ENCODE measurements at regions not wholly inside any gene's neighbourhood (a gene's known extent, or its start where the extent isn't known, plus 50 kb on each side); places are given as distances from the start of the nearest gene placed in this dataset.
"Not testable (repeated sequence)": the region's sequence is repeated elsewhere in the genome, so short reads cannot be mapped to it uniquely, and the experiment has no call there.

DNA sequence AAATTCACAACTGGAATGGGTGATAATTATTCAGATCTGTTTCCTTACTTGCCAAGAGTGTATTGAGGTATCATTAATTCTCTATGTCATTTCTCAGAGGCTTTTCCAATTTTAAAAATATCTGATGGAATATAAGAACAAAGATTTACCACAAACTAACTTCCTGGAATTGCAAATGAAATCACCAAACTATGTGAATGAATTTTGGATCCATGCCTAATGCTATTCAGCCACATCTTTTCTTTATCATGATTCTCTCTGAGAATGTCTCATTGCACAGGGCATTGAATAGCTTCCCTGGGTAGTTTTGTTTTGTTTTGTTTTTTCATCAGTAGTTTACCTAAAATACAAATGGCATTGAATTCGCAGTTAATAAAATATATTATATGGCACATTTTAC, 146.9 kb upstream of the FBN2 start:
- Histone ChIP-seq H3K4me3 (ENCODE audit: low read length) (no peak overlapping the region), H3K36me3 (ENCODE audit: control insufficient read depth, low read depth, low read length) (no peaks in the 10 kb centered on the region), H3K27me3 (ENCODE audit: control insufficient read depth, insufficient read depth, low read length) (no peaks in the 10 kb centered on the region), H3K9ac (ENCODE audit: low read length) (no peak overlapping the region), H3K9me3 (ENCODE audit: control insufficient read depth, low read depth, low read length) (no peaks in the 10 kb centered on the region), H3K27ac (ENCODE audit: low read length) (no peak overlapping the region), H3K4me1 (ENCODE audit: control insufficient read depth, low read depth, low read length) (peaks cover 21% of the 10 kb centered on the region)

DNA sequence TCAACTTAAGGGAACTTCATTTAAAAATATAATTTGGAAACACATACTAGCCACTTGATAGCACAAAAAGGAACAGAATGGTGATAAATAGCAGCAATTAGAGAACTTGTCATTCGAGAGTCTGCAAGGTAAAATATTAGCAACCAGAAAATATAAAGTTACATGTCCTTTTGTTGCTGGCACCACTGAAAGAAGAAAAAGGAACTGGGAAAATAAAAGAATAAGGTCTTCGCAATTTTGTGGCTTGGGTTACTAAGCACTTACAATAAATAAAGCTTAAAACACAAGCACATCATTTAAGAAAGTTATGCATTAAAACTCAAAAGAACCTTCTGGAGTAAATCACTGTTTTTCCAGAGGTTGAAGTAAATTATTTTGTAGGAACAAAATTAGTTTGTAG, 149.9 kb upstream of the FBN2 start:
- no peak overlapping the region for H3K27ac ChIP-seq (ENCODE audit: low read length)
- no peaks in the 10 kb centered on the region for H3K36me3 ChIP-seq (ENCODE audit: control insufficient read depth, low read depth, low read length)
- H3K4me1 ChIP-seq (ENCODE audit: control insufficient read depth, low read depth, low read length) = peaks cover 2% of the 10 kb centered on the region
- no peaks in the 10 kb centered on the region for H3K9me3 ChIP-seq (ENCODE audit: control insufficient read depth, low read depth, low read length)
- no peaks in the 10 kb centered on the region for H3K27me3 ChIP-seq (ENCODE audit: control insufficient read depth, insufficient read depth, low read length)
- no peak overlapping the region for H3K4me3 ChIP-seq (ENCODE audit: low read length)
- no peak overlapping the region for H3K9ac ChIP-seq (ENCODE audit: low read length)

DNA sequence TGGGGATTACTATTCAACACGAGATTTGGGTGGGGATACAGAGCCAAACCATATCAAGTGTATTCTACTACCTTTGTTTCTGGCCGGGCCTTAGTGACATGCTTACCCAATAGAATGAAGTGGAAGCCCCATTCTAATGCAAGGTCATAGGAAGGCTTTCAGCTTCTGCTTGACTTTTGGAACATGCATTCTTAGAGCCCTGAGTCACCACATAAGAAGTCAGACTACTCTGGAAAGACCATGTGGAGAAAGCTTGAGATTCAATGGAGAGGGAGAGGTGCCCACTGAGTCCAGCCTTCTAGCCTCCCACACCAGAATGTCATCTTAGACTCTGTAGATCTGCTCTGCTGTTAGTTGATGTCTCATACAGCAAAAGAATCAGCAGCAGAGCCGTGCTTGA, 155.7 kb upstream of the FBN2 start:
- H3K9me3 ChIP-seq (ENCODE audit: control insufficient read depth, low read depth, low read length) = no peaks in the 10 kb centered on the region
- H3K9ac ChIP-seq (ENCODE audit: low read length) = no peak overlapping the region
- H3K27ac ChIP-seq (ENCODE audit: low read length) = no peak overlapping the region
- no peaks in the 10 kb centered on the region for H3K27me3 ChIP-seq (ENCODE audit: control insufficient read depth, insufficient read depth, low read length)
- no peaks in the 10 kb centered on the region for H3K36me3 ChIP-seq (ENCODE audit: control insufficient read depth, low read depth, low read length)
- no peak overlapping the region for H3K4me3 ChIP-seq (ENCODE audit: low read length)
- H3K4me1 ChIP-seq (ENCODE audit: control insufficient read depth, low read depth, low read length) = peaks cover 27% of the 10 kb centered on the region

DNA sequence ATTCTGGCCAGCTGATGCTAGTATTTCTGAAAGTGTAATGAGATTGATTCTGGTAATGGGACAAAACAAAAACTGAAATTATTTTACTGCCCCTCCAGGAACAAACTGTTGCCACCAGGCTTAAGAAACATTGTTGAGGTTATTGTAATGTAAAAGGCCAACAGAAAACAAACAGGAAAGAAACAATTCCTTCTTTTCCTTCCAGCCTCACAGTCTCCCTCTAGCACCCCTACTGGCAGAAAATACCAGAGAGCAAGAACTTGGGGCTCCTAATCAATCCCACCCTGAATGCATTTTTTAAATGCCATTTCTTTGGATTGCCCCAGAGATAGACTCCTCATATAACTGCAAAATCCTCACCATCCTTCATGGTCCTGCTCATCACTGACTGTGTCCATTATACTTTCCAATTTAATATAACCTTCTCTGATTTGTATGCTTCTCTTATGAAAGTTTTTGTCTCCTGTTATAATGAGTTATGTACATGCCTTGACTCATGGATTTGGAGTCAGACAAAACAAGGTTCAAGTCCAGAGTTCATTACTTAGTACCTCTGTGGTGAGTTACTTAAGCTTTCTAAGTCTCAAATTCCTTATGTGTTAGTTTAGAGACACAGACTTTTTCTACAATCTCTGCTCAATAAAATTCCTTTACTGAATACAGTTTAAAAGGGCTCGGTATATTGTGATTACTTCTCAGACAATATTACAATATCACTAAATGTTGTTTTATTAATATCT, 157.9 kb upstream of the FBN2 start:
- Histone ChIP-seq H3K27ac (ENCODE audit: low read length) (no peak overlapping the region), H3K4me1 (ENCODE audit: control insufficient read depth, low read depth, low read length) (peaks cover 36% of the 10 kb centered on the region), H3K27me3 (ENCODE audit: control insufficient read depth, insufficient read depth, low read length) (no peaks in the 10 kb centered on the region), H3K36me3 (ENCODE audit: control insufficient read depth, low read depth, low read length) (no peaks in the 10 kb centered on the region), H3K9ac (ENCODE audit: low read length) (no peak overlapping the region), H3K4me3 (ENCODE audit: low read length) (no peak overlapping the region), H3K9me3 (ENCODE audit: control insufficient read depth, low read depth, low read length) (no peaks in the 10 kb centered on the region)

DNA sequence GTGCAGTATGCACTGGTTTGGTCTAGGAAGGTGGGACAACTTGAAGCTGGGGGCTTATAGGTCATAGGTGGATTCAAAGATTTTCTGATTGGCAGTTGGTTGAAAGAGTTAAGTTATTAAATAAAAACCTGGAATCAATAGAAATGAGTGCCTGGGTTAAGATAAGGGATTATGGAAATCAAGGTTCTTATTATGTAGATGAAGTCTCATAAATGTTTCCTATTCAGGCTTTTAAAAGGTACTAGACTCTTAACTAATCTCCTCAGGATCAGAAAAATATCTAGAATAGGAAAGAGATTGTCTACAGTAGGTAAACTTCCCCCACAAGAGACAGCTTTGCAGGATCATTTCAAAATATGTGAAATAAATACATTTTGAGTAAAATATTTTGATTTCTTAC, 163.3 kb upstream of the FBN2 start:
- Histone ChIP-seq H3K36me3 (ENCODE audit: control insufficient read depth, low read depth, low read length) (no peaks in the 10 kb centered on the region), H3K9ac (ENCODE audit: low read length) (no peak overlapping the region), H3K4me3 (ENCODE audit: low read length) (no peak overlapping the region), H3K4me1 (ENCODE audit: control insufficient read depth, low read depth, low read length) (peaks cover 34% of the 10 kb centered on the region), H3K27me3 (ENCODE audit: control insufficient read depth, insufficient read depth, low read length) (no peaks in the 10 kb centered on the region), H3K9me3 (ENCODE audit: control insufficient read depth, low read depth, low read length) (no peaks in the 10 kb centered on the region), H3K27ac (ENCODE audit: low read length) (no peak overlapping the region)

DNA sequence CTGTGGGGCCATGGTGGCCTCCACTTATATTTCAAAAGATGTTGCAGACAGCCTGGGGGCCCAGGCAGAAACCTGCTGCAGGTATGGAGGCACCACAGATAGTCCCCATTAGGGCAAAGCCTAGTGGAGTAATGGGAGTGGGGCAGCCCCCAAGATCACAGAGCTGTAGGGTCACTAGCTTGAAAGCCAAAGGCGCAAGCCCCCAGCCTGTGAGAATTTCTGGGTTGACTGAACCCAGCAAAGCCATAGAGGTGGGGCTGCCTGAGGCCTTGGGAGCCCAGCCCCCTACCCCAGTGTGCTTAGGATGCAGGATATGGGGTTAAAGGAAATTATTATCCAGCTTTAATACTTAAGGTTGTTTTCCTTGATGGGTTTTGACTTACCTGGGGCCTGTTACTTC, 165.3 kb upstream of the FBN2 start:
- no peak overlapping the region for H3K9ac ChIP-seq (ENCODE audit: low read length)
- H3K36me3 ChIP-seq (ENCODE audit: control insufficient read depth, low read depth, low read length) = no peaks in the 10 kb centered on the region
- H3K4me3 ChIP-seq (ENCODE audit: low read length) = no peak overlapping the region
- H3K27ac ChIP-seq (ENCODE audit: low read length) = no peak overlapping the region
- no peaks in the 10 kb centered on the region for H3K27me3 ChIP-seq (ENCODE audit: control insufficient read depth, insufficient read depth, low read length)
- H3K4me1 ChIP-seq (ENCODE audit: control insufficient read depth, low read depth, low read length) = peaks cover 23% of the 10 kb centered on the region
- no peaks in the 10 kb centered on the region for H3K9me3 ChIP-seq (ENCODE audit: control insufficient read depth, low read depth, low read length)

DNA sequence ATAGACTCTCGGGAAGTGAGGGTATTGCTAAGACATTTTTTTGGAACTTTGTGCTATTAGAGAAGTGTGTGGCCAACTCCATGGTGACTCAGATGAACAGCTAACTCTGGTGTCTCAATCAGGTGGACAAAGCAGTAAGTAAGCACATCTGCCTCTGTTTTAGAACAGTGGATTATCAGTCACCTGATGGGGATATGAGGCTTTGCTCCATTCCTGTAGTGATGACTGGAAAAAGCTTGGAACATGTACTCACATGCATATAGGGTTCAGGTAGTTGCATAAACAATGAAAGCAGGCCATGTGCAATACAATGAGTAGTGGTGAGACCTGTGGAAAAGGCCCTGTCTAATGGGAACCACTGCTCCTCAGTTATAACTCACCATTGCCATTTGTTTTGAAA, 168.2 kb upstream of the FBN2 start:
- H3K9me3 ChIP-seq (ENCODE audit: control insufficient read depth, low read depth, low read length) = no peaks in the 10 kb centered on the region
- H3K36me3 ChIP-seq (ENCODE audit: control insufficient read depth, low read depth, low read length) = no peaks in the 10 kb centered on the region
- H3K4me1 ChIP-seq (ENCODE audit: control insufficient read depth, low read depth, low read length) = peaks cover 10% of the 10 kb centered on the region
- no peak overlapping the region for H3K9ac ChIP-seq (ENCODE audit: low read length)
- no peak overlapping the region for H3K27ac ChIP-seq (ENCODE audit: low read length)
- H3K4me3 ChIP-seq (ENCODE audit: low read length) = no peak overlapping the region
- no peaks in the 10 kb centered on the region for H3K27me3 ChIP-seq (ENCODE audit: control insufficient read depth, insufficient read depth, low read length)

DNA sequence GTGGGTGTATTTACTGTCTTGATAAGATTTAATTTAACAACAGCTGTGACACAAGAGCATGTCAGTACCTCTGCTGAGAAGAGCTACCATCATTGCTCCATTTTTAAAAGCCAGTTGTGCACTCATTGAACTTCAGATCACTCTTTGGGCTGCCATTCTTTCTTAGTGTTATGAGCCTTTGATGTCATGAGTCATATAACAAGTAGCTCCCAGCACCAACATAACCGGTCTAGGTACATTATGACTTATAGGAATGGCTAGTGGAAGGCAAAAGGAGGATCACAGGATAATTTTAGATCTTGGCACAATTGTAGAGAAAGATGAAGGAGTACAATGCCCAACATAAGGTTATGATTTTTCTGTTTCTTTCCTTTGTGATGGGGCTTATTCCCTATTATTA, 170.8 kb upstream of the FBN2 start:
- H3K27ac ChIP-seq (ENCODE audit: low read length) = no peak overlapping the region
- H3K4me1 ChIP-seq (ENCODE audit: control insufficient read depth, low read depth, low read length) = no peaks in the 10 kb centered on the region
- H3K4me3 ChIP-seq (ENCODE audit: low read length) = no peak overlapping the region
- no peaks in the 10 kb centered on the region for H3K9me3 ChIP-seq (ENCODE audit: control insufficient read depth, low read depth, low read length)
- H3K27me3 ChIP-seq (ENCODE audit: control insufficient read depth, insufficient read depth, low read length) = no peaks in the 10 kb centered on the region
- no peak overlapping the region for H3K9ac ChIP-seq (ENCODE audit: low read length)
- no peaks in the 10 kb centered on the region for H3K36me3 ChIP-seq (ENCODE audit: control insufficient read depth, low read depth, low read length)

DNA sequence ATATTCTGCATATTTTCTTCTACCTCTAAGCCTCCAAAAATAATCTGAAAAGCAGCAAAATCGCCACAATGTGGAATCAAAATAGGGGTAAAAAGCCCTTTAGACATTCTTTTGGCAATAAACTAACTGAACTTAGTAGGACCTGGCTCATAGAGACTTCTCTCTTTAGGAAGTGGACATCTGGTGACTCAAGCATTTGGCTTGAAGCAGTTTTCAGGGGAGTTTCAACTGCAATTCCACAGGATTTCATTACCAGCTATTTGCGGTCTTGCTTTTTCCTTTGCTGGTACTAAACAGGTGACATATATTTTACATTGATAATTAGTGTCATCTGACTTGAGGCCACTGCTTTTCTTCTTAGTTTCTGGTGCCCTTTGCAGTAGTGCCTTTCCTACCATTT, 173.2 kb upstream of the FBN2 start:
- Histone ChIP-seq H3K4me1 (ENCODE audit: control insufficient read depth, low read depth, low read length) (no peaks in the 10 kb centered on the region), H3K27ac (ENCODE audit: low read length) (no peak overlapping the region), H3K27me3 (ENCODE audit: control insufficient read depth, insufficient read depth, low read length) (no peaks in the 10 kb centered on the region), H3K9ac (ENCODE audit: low read length) (no peak overlapping the region), H3K9me3 (ENCODE audit: control insufficient read depth, low read depth, low read length) (no peaks in the 10 kb centered on the region), H3K36me3 (ENCODE audit: control insufficient read depth, low read depth, low read length) (no peaks in the 10 kb centered on the region), H3K4me3 (ENCODE audit: low read length) (no peak overlapping the region)

DNA sequence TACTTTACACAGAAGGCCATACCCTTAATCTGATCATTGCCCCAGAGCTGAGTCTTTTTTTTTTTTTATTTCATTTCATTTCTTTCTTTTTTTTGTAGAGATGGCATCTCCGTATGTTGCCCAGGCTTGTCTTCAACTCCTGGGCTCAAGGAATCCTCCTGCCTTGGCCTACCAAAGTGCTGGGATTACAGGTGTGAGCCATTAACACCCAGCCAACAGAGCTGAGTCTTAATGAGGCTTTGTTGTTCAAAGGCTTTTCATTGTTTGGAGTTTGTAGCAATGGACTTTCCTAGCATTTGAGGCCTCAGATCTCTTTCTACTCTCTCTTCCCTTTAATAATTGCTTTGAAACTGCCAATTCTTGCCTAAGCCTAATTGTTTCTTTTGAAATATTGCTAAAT, 176.5 kb upstream of the FBN2 start:
- H3K36me3 ChIP-seq (ENCODE audit: control insufficient read depth, low read depth, low read length) = no peaks in the 10 kb centered on the region
- no peak overlapping the region for H3K27ac ChIP-seq (ENCODE audit: low read length)
- H3K27me3 ChIP-seq (ENCODE audit: control insufficient read depth, insufficient read depth, low read length) = no peaks in the 10 kb centered on the region
- H3K9me3 ChIP-seq (ENCODE audit: control insufficient read depth, low read depth, low read length) = no peaks in the 10 kb centered on the region
- no peak overlapping the region for H3K9ac ChIP-seq (ENCODE audit: low read length)
- H3K4me1 ChIP-seq (ENCODE audit: control insufficient read depth, low read depth, low read length) = no peaks in the 10 kb centered on the region
- H3K4me3 ChIP-seq (ENCODE audit: low read length) = no peak overlapping the region

DNA sequence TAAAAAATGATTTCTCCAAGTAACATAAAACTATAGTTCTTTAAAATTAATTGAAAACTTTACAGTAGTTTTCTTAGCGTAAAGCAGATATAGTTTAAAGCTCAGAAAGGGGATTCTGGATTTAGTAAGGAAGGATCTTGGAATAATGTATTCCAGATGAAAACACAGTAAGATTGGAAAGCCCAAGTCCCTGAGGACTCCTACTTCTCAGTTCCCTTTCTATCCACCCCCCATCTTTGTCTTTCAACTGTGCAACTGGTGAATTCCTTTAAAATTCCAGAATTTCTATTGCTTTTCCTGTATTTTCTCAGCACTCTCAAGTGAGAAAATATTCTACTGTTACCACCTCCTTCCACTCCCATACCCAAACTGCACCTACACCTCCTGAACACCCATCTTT, 184.5 kb upstream of the FBN2 start:
- Histone ChIP-seq H3K27ac (ENCODE audit: low read length) (no peak overlapping the region), H3K9me3 (ENCODE audit: control insufficient read depth, low read depth, low read length) (no peaks in the 10 kb centered on the region), H3K36me3 (ENCODE audit: control insufficient read depth, low read depth, low read length) (no peaks in the 10 kb centered on the region), H3K4me1 (ENCODE audit: control insufficient read depth, low read depth, low read length) (no peaks in the 10 kb centered on the region), H3K4me3 (ENCODE audit: low read length) (no peak overlapping the region), H3K9ac (ENCODE audit: low read length) (no peak overlapping the region), H3K27me3 (ENCODE audit: control insufficient read depth, insufficient read depth, low read length) (no peaks in the 10 kb centered on the region)

DNA sequence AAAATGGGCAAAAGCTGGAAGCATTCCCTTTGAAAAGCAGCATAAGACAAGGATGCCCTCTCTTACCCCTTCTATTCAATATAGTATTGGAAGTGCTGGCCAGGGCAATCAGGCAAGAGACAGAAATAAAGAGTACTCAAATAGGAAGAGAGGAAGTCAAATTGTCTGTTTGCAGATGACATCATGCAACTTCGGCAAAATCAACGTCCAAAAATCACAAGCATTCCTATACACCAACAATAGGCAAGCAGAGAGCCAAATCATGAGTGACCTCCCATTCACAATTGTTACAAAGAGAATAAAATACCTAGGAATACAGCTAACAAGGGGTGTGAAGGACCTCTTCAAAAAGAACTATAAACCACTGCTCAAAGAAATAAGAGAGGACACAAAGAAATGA, 192.0 kb upstream of the FBN2 start:
- not testable (repeated sequence) for H3K27me3 ChIP-seq (ENCODE audit: control insufficient read depth, insufficient read depth, low read length); H3K4me1 ChIP-seq (ENCODE audit: control insufficient read depth, low read depth, low read length); H3K27ac ChIP-seq (ENCODE audit: low read length); H3K36me3 ChIP-seq (ENCODE audit: control insufficient read depth, low read depth, low read length); H3K9me3 ChIP-seq (ENCODE audit: control insufficient read depth, low read depth, low read length); H3K4me3 ChIP-seq (ENCODE audit: low read length); H3K9ac ChIP-seq (ENCODE audit: low read length)

All from iPS-18a (cell line).